ENCODE measurements at regions not wholly inside any gene's neighbourhood (a gene's known extent, or its start where the extent isn't known, plus 50 kb on each side); places are given as distances from the start of the nearest gene placed in this dataset.

DNA sequence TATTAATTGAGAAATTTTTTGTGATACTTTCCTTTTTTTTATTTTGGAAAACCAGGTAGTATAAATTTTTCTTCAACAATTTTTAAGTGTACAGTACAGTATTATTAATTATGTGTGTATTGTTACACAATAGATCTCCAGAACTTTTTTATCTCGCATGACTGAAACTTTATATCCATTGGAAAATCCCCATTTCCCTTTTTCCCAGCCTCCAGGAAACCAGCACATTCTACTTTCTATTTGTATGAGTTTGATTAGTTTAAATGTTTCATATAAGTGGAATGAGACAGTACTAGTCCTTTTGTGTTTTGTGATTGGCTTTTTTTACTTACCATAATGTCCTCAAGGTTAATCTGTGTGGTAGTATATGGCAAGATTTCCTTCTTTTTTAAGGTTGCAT lies 399.5 kb upstream of the ARGLU1 start:
- POLR2A ChIA-PET = no interaction called here
- H3K9me3 ChIP-seq (ENCODE audit: control insufficient read depth, insufficient read depth, low read length) = no peaks in the 10 kb centered on the region
- no peak overlapping the region for H3K4me3 ChIP-seq (ENCODE audit: low read depth, low read length)
- H3K27me3 ChIP-seq (ENCODE audit: control insufficient read depth, insufficient read depth, low read length) = no peaks in the 10 kb centered on the region
- no peak overlapping the region for H3K27ac ChIP-seq (ENCODE audit: low read depth, low read length)
- CTCF ChIA-PET = no interaction called here
- no peak for DNase-seq (ENCODE audit: low read depth, low spot score)
- TF ChIP-seq, protein P1, sequence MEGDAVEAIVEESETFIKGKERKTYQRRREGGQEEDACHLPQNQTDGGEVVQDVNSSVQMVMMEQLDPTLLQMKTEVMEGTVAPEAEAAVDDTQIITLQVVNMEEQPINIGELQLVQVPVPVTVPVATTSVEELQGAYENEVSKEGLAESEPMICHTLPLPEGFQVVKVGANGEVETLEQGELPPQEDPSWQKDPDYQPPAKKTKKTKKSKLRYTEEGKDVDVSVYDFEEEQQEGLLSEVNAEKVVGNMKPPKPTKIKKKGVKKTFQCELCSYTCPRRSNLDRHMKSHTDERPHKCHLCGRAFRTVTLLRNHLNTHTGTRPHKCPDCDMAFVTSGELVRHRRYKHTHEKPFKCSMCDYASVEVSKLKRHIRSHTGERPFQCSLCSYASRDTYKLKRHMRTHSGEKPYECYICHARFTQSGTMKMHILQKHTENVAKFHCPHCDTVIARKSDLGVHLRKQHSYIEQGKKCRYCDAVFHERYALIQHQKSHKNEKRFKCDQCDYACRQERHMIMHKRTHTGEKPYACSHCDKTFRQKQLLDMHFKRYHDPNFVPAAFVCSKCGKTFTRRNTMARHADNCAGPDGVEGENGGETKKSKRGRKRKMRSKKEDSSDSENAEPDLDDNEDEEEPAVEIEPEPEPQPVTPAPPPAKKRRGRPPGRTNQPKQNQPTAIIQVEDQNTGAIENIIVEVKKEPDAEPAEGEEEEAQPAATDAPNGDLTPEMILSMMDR (IDR thresholded peaks at IDR 0.05; ENCODE audit: low read depth, low read length) = no peak

DNA sequence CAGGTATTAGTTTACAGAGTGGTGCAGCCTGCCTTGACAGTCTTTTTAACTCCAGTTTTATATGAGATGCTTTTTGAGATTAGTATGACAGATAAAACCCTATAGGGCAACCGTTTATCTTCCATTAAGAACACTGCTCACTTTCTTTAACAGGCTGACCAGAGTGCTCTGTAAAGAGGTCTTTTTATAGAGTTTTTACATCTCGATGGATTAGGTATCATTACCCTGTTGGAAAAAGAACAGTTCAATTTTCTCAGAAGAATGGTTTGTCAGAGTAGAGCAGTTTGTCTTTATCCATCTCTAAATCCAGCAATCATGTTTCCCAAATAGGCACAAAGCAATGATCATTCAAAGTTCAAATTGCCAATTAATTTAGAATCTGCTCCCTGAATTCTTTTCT lies 395.2 kb upstream of the ARGLU1 start:
- Histone ChIP-seq H3K4me3 (ENCODE audit: low read depth, low read length) (no peak overlapping the region), H3K9me3 (ENCODE audit: control insufficient read depth, insufficient read depth, low read length) (no peaks in the 10 kb centered on the region), H3K27ac (ENCODE audit: low read depth, low read length) (no peak overlapping the region), H3K27me3 (ENCODE audit: control insufficient read depth, insufficient read depth, low read length) (no peaks in the 10 kb centered on the region)
- TF ChIP-seq, protein P1 (IDR thresholded peaks at IDR 0.05; ENCODE audit: low read depth, low read length) = no peak
- ChIA-PET POLR2A (no interaction called here), CTCF (no interaction called here)
- no peak for DNase-seq (ENCODE audit: low read depth, low spot score)

DNA sequence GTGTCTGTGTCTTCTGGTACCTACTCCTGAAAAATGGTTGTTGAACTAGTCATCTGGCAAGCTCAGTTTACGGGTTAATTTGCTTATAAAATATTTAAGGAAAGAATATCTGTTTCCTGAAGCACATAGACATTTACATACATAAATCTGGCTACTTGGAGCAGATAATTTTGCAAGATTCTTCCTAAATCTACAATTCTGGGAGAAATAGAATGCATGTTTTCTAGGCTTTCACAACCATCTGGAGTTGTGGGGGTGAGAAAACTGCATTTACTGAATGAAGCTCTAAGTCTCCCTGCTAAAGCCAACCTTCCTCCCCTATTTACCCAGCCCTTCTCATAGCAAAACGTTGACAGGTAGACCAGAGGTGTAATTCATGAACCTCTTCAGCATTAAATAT lies 393.7 kb upstream of the ARGLU1 start:
- DNase-seq (ENCODE audit: low read depth, low spot score) = no peak
- Histone ChIP-seq H3K9me3 (ENCODE audit: control insufficient read depth, insufficient read depth, low read length) (no peaks in the 10 kb centered on the region), H3K27ac (ENCODE audit: low read depth, low read length) (no peak overlapping the region), H3K4me3 (ENCODE audit: low read depth, low read length) (no peak overlapping the region), H3K27me3 (ENCODE audit: control insufficient read depth, insufficient read depth, low read length) (no peaks in the 10 kb centered on the region)
- ChIA-PET CTCF (no interaction called here), POLR2A (no interaction called here)
- TF ChIP-seq, protein P1 (IDR thresholded peaks at IDR 0.05; ENCODE audit: low read depth, low read length) = no peak

DNA sequence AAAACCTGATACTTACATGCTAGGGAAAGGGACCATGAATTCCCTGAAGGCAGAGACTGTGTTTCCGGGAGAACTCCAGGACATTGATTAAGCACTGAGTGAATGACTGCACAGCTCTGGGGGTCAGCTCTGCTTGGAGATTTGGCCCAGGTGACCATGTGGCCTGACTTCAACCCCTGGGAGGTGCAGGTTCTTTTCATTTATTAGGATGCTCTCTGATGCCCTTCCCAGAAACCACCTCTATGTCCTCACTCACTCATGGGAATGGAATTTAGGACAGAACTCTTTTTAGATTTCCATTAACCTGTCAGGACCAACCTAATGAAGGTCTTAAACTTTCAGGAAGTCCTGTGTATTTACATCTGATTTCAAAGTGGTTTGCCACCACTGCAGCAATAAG lies 393.3 kb upstream of the ARGLU1 start:
- ChIA-PET CTCF (no interaction called here), POLR2A (no interaction called here)
- no peak for DNase-seq (ENCODE audit: low read depth, low spot score)
- no peaks in the 10 kb centered on the region for H3K9me3 ChIP-seq (ENCODE audit: control insufficient read depth, insufficient read depth, low read length)
- H3K4me3 ChIP-seq (ENCODE audit: low read depth, low read length) = no peak overlapping the region
- H3K27me3 ChIP-seq (ENCODE audit: control insufficient read depth, insufficient read depth, low read length) = no peaks in the 10 kb centered on the region
- TF ChIP-seq, protein P1 (IDR thresholded peaks at IDR 0.05; ENCODE audit: low read depth, low read length) = no peak
- H3K27ac ChIP-seq (ENCODE audit: low read depth, low read length) = no peak overlapping the region

DNA sequence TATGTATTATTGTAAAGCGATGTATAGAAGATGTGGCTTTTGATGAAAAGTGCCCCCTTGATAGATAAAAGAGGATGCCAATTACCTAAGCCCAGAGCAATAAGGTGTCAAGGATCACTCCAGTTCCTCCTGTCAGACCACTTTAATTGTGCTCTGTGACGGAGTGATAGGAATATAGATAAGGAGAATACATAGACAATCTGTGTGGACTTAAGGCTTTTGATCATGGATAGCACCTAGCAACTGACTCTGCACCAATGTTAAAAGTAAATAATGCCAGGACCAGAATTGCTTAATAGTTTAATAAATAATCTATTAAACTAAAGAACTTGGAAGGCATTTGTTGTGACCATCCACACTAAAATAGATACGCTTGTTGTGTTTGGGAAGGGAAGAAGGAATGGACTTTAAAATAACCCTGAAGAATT lies 390.7 kb upstream of the ARGLU1 start:
- TF ChIP-seq, protein P1 (IDR thresholded peaks at IDR 0.05; ENCODE audit: low read depth, low read length) = no peak
- Histone ChIP-seq H3K27ac (ENCODE audit: low read depth, low read length) (no peak overlapping the region), H3K27me3 (ENCODE audit: control insufficient read depth, insufficient read depth, low read length) (no peaks in the 10 kb centered on the region), H3K9me3 (ENCODE audit: control insufficient read depth, insufficient read depth, low read length) (no peaks in the 10 kb centered on the region), H3K4me3 (ENCODE audit: low read depth, low read length) (no peak overlapping the region)
- DNase-seq (ENCODE audit: low read depth, low spot score) = no peak
- CTCF ChIA-PET = no interaction called here
- POLR2A ChIA-PET = no interaction called here
